ENCODE measurements at regions not wholly inside any gene's neighbourhood (a gene's known extent, or its start where the extent isn't known, plus 50 kb on each side); places are given as distances from the start of the nearest gene placed in this dataset.

GRCh38 chr20:51923633-51924032 is 121.3 kb upstream of the SALL4 start:
- TF ChIP-seq CTCF (IDR thresholded peaks at IDR 0.05) = no peak
- TF ChIP-seq POLR2A (IDR thresholded peaks at IDR 0.05) = no peak

All from adrenal gland (tissue), 5 donors.